Psoas muscle (tissue), 7 donors: ENCODE measurements at regions not wholly inside any gene's neighbourhood (a gene's known extent, or its start where the extent isn't known, plus 50 kb on each side); places are given as distances from the start of the nearest gene placed in this dataset.

Experiments
- ATAC-seq, 4 donors: fragments of 200-7000 bp; cut with Tn5 transposase; one replicate each; pipeline ENCODE4 v1.9.1; 2020; ENCODE audit warnings: moderate library complexity in 3 of 4, mild to moderate bottlenecking in 2 of 4
- DNase-seq, 2 donors: peaks; one replicate each; pipeline ENCODE4 v3.0.0-alpha.2; 2020
- H3K27ac ChIP-seq: fragments of 200-600 bp; one replicate; pipeline ENCODE4 v1.8.0; 2022
- H3K27me3 ChIP-seq, 3 donors: fragments of 200-600 bp in 1 of 3; one replicate each; pipeline versions ENCODE4 v1.6.1 to v1.8.0; 2013 to 2022; ENCODE audit warnings: low read length in 2 of 3, mild to moderate bottlenecking in 2 of 3, moderate library complexity in 1 of 3; ENCODE audit not compliant: insufficient read depth in 3 of 3
- H3K36me3 ChIP-seq, 2 donors: fragments of 200-600 bp in 1 of 2; one replicate each; pipeline versions ENCODE4 v1.6.1 to v1.8.0; 2013 to 2022; ENCODE audit warnings: low read depth in 1 of 2, mild to moderate bottlenecking in 1 of 2, moderate library complexity in 1 of 2; ENCODE audit not compliant: insufficient read depth in 1 of 2
- H3K4me1 ChIP-seq: fragments of 200-600 bp; one replicate; pipeline ENCODE4 v1.8.0; 2022
- H3K4me3 ChIP-seq: fragments of 200-600 bp; one replicate; pipeline ENCODE4 v1.8.0; 2022; ENCODE audit warnings: mild to moderate bottlenecking
- H3K9me3 ChIP-seq: fragments of 200-600 bp; one replicate; pipeline ENCODE4 v1.8.0; 2022
- WGBS, 3 donors: extraction: QIAGEN DNeasy Blood & Tissue Kit; methylation state at CpG; one replicate each; pipeline versions ENCODE4 v1.1.6 to v1.1.7; 2013; 5-methylcytosine and 5-hydroxymethylcytosine counted together
- intact Hi-C, 2 donors: fragments of 100-400 bp; cut with DNase I; formaldehyde crosslinking; loops; one replicate each; pipeline versions ENCODE4 v1.11.0 to v1.14.2; 2022
- TF ChIP-seq, protein P1 (sequence below): fragments of 200-600 bp; IDR thresholded peaks from one replicate; pipeline ENCODE4 v1.8.0; 2022; ENCODE audit warnings: antibody characterized with exemption
- donor health status: healthy with polysubstance abuse.
- donor health status: DM: no; HTN: no; CAD: no; lungs with moderate emphysema.
- donor health status: Bipolar disorder and iron deficiency.
- donor health status: healthy.
- donor health status: DM: yes; HTN: yes; CAD: no.
- donor health status: DM: no; HTN: no; CAD: no.
- donor health status: DM: yes; HTN: yes; CAD: no.

DNA sequence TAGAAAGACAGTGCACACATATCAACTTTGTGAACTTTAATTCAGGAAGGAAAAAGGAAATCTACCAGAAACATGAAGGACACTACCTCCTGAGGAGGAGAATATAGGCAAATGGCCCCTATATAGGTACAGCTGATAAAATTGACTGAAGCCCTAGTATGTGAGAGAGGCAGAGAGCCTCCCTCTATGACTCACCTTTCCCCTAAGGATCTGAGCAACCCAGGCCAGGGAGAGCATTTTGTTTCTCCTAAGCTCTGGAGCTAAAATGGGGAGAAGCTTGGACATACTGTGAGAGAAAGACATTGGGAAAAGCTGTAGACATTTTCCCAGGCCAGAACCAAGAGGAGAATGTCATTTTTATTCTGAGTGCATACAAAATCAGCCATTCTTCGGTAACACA is 303.5 kb downstream of the AHR start:
- WGBS, 3 donors = 75 to 97% (median 87%) methylated on average over 1 of the region's 1 CpG

DNA sequence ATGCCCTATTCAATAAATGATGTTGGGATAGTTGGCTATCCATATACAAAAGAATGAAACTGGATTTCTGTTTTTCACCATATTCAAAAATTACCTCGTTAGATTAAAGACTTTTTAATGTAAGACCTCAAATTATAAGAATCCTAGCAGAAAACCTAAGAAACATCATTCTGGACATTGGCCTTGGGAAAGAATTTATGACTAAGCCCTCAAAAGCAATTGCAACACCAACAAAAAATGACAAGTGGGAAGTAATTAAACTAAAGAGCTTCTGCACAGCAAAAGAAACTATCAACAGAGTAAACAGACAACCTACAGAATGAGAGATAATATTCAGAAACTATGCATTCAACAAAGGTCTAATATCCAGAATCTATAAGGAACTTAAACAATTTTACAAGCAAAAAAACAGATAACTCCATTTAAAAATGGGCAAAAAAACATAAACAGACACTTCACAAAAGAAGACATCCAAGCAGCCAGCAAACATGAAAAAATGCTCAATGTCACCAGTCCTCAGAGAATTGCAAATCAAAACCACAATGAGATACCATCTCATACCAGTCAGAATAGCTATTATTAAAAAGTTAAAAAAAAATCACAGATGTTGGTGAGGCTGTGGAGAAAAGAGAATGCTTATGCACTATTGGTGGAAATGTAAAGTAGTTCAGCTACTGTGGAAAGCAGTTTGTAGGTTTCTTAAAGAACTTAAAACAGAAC is 309.8 kb downstream of the AHR start:
- WGBS, 3 donors = 43 to 59% (median 56%) methylated on average over 1 of the region's 1 CpG
- TF ChIP-seq, protein P1, sequence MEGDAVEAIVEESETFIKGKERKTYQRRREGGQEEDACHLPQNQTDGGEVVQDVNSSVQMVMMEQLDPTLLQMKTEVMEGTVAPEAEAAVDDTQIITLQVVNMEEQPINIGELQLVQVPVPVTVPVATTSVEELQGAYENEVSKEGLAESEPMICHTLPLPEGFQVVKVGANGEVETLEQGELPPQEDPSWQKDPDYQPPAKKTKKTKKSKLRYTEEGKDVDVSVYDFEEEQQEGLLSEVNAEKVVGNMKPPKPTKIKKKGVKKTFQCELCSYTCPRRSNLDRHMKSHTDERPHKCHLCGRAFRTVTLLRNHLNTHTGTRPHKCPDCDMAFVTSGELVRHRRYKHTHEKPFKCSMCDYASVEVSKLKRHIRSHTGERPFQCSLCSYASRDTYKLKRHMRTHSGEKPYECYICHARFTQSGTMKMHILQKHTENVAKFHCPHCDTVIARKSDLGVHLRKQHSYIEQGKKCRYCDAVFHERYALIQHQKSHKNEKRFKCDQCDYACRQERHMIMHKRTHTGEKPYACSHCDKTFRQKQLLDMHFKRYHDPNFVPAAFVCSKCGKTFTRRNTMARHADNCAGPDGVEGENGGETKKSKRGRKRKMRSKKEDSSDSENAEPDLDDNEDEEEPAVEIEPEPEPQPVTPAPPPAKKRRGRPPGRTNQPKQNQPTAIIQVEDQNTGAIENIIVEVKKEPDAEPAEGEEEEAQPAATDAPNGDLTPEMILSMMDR = no peak
- Histone ChIP-seq H3K9me3 (no peaks in the 10 kb centered on the region), H3K27me3 (no peaks in the 10 kb centered on the region), H3K4me1 (no peaks in the 10 kb centered on the region), H3K4me3 (no peak overlapping the region), H3K27ac (no peak overlapping the region), H3K36me3 (no peaks in the 10 kb centered on the region)
- intact Hi-C loops = no loop called here
- no peak for DNase-seq
- ATAC-seq = no peak

More for the DNA sequence above, 303.5 kb downstream of the AHR start:
- no peak overlapping the region for H3K4me3 ChIP-seq
- TF ChIP-seq, protein P1 = no peak
- no peaks in the 10 kb centered on the region for H3K9me3 ChIP-seq
- H3K36me3 ChIP-seq = no peaks in the 10 kb centered on the region
- H3K27ac ChIP-seq = no peak overlapping the region
- DNase-seq = no peak
- intact Hi-C loops = no loop called here
- H3K27me3 ChIP-seq = no peaks in the 10 kb centered on the region
- no peak for ATAC-seq
- H3K4me1 ChIP-seq = no peaks in the 10 kb centered on the region

DNA sequence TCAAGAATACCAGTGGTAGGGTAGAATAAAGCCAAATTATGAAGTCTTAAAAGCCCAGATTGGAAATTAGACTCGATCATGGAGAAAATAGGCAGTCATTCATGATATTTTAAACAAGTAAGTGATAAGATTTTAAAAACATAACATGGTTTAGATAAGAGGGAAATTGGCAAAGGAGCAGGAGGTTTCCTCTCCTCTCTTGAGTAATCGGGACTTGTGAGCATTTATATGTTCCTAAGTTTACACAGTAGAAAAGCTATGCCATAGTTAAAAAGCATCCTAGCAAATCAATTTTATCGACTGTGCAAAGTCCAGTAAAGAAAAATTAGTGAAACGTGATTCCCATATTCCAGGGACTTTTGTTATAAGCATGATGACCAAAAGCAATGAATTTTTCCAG is 313.2 kb downstream of the AHR start:
- 77 to 81% (median 78%) methylated on average over 4 of the region's 4 CpGs for WGBS, 3 donors
- Histone ChIP-seq H3K4me1 (no peaks in the 10 kb centered on the region), H3K27ac (no peak overlapping the region), H3K4me3 (no peak overlapping the region), H3K27me3 (no peaks in the 10 kb centered on the region), H3K36me3 (no peaks in the 10 kb centered on the region), H3K9me3 (no peaks in the 10 kb centered on the region)
- intact Hi-C loops = no loop called here
- ATAC-seq = no peak
- TF ChIP-seq, protein P1 = no peak
- no peak for DNase-seq

DNA sequence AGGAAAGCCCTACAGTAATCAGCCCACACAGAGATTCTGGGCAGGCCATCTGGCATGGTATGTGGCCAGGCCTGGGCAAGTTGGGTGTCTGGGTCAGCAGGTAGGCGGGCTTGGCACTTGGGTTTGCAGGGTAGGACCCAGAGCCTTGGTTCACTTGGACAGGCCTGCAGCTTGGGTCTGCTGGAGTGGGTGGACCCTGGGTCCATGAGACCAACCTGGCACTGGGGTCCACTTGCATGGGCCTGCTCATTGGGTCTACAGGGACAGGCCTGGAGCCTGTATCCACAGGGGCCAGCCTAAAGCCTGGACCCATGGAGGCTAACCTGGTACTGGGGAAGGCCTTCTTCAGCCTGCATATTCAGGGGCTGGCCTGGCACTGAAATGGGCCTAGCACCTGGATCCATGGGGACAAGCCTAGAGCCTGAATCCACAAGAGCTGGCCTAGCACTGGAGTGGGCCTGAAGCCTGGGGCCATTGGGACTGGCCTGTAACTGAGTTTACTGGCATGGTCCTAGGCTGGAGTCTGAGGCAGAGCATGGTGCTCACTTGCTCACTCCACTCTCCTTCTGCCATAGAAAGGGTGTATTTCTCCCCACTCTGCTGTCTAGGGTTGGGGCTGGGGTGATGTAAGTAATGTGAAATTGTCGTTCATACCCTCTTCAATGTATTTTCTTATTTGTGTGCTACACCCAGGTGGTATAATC is 315.0 kb downstream of the AHR start:
- intact Hi-C loops = no loop called here
- TF ChIP-seq, protein P1 = no peak
- Histone ChIP-seq H3K4me3 (no peak overlapping the region), H3K4me1 (no peaks in the 10 kb centered on the region), H3K36me3 (no peaks in the 10 kb centered on the region), H3K27me3 (no peaks in the 10 kb centered on the region), H3K27ac (no peak overlapping the region), H3K9me3 (no peaks in the 10 kb centered on the region)
- DNase-seq (no peak), ATAC-seq (no peak)
- 76 to 88% (median 88%) methylated on average over 2 of the region's 2 CpGs for WGBS, 3 donors
